T-helper 2 cell (primary cell): ENCODE measurements at regions not wholly inside any gene's neighbourhood (a gene's known extent, or its start where the extent isn't known, plus 50 kb on each side); places are given as distances from the start of the nearest gene placed in this dataset.

Source experiments
- DNase-seq, 5 experiments: peaks; one replicate each; pipeline versions ENCODE4 v3.0.0 to v3.0.0-alpha.2; 2012 to 2022

DNA sequence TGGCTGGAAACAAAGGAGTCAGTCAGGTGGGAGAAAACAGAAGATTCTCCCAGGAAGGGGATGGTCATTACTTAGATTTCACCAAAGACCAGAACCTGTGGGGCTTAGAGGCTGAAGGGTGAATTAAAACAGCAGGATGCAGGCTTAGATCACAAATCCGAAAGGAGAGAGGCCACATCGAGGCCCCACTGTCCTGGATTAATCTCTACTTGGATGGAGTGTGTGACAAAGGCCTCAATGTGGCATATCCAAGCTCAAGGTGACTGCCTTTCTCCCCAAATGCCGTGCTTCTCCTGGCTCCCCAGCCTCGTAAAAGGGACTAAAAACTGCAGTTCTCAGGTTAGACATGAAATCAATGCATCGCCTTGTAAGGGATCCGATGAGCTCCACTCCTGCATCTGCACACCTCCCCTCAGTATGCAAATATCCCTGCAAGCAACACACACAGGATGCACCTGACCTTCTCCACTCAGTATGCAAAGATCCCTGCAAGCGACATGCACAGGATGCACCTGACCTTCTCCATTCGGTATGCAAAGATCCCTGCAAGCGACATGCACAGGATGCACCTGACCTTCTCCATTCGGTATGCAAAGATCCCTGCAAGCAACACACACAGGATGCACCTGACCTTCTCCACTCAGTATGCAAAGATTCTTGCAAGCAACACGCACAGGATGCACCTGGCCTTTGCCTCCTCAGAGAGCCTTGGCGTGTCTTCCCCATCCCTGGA lies 447.4 kb downstream of the BRD1 start:
- no peak for DNase-seq

DNA sequence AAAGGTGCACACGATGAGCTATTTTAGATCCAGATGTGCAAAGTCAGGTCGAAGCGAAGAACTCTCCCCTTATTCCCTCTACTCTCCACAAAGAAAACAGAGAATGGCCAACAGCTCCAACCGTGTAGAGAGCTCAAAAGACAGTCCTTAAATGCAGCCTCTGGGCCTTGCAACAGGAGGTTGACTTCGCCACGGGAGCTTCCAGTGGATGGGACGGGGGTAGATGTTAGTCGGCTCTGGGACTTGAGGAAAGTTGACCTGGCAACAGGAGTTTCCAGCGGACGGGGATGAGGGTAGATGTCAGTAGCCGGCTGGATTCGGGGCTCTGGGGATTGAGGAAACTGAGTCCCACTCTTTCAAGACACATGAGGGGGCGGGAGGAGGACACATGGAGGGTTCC lies 450.4 kb downstream of the BRD1 start:
- DNase-seq, result no peak

DNA sequence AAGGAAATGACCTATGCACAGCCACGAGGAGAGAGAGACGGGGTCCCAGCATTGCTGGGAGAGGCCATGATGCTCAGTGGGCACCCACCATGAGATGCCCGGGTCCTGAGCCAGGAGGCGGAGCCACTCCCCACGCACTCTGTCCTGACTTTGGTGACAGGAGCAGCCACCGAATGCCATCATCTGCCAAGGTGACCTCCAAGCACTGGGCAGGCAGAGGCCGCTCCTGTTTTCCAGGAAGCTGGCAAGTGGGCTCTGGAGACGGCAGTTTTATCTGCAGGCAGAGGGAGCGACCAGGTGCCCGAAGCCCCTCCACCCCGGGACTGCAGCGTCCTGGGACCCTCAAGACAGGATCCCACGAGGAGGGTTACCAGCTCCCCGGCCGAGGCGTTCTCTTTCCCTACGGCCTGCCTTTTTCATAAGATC lies 453.9 kb downstream of the BRD1 start:
- no peak for DNase-seq

DNA sequence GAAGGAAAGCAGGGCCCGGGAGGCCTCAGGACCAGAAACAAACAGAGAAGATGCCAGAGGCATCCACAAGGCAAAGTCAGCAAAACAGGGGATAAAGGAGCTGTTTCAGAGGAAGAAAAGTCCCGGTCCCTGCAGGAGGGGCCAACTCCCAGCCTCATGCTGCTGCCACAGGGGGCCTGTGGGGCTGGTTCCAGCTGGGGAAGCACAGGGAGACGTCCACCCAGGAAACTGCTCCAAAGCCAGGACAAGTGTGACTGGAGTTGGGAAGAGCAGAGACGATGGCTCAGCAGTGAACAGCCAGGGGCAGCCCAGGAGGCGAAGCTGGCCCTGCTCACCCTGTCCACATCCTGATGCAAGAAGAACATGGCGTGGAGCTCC lies 454.4 kb downstream of the BRD1 start:
- DNase-seq, result no peak

DNA sequence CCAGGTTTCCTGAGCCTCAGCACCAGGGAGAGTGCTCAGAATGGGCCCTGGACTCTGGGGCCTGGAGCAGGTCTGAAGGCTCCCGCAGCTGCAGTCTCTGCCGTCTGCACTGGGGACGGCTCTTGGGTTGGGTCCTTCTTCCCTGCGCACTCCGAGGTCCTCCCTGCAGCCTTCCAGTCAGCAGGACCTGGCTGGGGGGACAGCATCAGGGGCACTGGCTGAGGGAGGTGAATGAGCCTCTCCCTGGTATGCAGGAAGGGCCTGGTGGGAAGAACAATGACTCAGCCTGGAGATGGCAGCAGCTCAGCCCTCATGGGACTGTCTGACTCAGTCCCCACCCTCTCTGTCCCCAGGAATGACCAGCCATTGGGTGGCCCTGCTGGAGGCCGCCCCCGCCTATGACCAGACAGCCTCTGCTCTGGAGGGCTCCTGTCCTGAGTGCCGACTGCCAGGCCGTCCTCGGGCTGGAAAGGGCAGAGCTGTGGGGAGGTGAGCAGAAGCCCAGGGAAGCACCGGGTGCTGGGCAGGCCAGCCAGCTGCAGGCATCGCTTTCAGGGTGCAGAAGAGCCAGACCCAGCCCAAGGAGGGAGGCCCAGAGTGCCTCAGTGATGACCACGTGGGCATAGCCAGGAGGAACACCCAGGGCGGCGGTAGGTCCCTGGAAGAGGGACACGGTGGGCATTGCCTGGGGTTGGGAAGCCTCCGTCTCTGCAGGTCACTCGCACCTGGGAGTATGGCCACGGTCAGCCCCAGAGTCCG lies 455.0 kb downstream of the BRD1 start:
- no peak for DNase-seq

DNA sequence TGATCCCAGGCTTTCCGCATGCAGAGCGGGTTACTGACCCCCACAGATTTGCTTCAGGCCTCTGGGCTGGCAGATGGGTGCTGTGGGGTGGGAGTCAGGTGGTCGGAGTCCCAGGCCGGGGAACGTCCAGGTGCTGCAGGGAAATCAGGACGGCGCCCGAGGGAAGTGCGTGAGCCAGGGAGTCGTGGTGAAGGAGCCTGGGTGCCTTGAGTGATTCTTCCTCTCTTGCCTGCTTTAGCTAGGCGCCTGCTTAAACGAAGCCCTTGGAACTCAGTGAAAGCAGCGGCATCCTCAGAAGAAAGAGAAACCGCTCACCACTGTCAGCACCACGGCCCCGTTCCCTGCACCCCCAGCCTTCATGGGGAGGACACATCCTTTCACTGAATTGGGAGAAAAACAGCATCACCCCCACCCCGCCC lies 455.6 kb downstream of the BRD1 start:
- no peak for DNase-seq

DNA sequence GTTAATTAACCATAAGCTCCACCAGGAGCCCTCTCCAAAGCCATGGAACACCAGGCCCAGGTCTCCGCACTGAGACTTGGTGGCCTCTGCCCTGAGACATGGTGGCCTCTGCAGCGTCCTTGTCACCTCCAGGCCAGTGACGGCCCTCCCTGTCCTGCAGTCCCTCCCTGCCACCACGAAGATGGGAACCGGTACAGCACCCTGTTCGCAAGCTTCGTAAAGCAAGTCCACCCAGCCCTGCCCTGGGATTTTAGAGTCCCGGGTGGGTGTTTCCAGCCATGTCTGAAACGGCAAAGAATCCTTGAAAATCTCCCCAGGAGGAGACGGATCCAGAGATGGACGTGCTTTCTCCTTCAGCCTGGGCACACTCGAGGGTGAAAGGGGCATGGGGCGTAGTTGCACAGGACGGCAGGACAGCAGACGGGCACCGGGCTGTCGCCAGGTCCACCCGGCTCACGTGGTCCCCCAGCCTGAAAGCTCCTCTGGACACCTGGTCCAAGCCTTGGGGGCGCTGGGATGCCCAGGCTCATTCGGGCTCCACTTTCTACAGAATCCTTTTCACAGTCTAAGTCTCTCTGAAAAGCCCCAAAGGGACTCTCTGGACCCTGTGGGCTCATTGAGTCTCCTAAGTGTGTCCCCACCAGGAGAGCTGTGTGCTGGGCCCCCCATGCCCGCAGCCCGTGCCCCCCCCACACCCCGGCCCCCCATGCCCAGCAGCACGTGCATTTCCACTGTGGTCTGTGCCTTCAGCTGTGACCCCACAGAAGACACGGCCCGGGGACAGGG lies 456.2 kb downstream of the BRD1 start:
- no peak for DNase-seq

DNA sequence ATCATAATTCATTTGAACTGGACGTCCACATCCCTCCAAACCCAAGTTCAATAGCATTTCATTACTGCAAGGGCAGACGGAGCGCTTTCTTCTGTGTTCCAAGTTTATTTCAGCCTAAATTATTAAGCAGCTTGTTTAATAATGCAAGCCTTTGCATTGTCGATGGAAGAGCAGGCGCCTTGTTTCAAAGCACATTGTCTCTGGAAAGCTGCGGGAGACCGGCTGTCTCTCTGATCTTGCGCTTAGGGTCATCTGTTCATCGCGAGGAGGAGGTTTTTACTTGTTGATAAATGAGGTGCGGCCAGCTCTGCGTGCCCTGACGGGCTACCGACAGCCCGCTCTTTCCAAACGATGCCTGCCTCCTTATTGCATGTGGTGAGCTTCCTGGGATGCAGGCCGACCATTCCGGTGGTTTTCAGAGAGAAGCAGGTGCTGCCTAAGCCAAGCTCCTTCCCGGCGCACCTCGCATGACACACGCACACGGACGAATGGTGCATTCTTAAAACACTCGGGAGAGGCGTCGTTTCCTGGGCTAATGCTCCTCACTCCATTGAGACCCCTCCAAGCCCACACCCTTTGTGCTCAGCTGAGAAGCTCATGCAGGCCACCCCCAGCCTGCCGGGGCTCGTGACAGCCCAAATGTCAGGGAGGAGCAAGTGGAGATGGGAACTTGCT lies 456.9 kb downstream of the BRD1 start:
- DNase-seq, result no peak

DNA sequence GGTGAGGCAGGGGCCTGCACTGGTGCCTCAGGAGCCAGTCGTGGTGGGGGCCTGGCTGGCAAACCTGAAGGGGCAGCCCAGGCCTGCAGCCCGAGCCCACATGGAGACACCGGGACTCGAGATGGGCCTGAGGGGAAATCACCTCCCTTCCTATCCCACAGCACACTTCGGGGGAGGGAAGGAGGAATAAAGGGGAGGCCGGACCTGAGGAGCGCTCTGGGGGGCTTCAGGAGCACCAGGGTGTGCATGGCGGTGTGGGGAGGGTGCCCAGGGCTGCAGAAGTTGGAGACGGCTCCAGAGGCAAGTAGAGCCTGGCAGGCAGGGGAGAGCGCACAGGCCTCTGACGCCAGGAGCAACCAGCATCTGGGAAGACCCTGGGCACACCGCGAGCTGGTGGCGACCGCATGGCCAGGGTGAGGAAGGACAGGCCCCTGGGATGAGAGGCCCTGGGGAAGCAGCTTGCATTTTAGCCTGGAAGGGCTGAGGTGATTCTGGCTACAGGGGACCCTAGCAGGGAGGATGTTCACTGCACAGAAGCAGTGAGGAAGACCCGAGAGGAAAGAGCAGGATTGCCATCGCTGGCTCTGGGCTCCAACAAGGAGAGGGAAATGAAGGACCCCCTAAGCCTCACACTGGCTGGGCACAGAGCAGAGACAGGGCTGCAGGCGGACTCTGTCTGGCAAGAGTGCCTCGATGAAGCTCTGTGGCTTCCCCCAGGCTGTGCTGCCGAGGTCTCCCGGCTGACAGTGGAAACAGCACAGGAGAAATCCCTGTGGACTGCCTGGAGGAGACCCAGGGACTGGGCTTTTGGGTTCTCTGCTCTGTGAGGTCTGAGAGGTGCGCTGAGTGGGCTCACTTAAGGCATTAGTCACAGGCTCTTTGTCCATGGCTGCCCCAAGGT lies 457.7 kb downstream of the BRD1 start:
- DNase-seq, result no peak

DNA sequence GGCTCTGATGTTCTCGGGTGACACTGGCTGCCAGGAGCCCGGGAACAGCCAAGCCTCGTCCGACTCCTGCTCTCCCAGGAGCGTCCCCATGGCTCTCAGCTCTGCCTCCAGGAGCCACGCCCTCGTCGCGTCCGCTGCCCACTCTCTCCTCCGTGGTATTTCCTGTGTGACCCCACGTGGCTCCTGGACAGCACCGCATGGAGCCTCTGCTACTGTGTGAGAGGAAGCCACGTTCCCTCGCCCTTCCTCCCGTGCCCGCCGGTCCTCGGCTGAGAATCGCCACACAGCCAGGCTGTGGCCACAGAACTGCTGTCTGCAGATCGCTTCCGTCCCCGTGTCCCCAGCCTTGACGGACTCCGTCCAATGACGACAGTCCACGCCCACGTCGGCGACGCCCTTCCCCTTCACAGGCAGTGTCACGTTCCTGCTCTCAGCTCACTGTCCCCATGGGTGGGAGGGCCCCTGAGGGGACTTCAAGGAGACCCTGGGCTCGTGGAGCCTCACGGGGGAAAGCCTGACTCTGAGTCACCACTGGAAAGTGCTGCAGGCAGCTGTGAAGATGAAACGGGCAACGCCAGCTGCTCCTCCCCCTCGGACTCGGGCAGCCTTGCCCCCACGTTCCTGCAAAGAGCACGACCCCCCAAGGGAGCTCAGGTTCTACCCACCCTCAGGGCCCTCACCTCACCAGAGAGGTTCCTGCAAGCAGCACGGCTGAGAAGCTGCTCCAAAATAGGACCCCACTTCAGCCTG lies 458.5 kb downstream of the BRD1 start:
- DNase-seq, result no peak

DNA sequence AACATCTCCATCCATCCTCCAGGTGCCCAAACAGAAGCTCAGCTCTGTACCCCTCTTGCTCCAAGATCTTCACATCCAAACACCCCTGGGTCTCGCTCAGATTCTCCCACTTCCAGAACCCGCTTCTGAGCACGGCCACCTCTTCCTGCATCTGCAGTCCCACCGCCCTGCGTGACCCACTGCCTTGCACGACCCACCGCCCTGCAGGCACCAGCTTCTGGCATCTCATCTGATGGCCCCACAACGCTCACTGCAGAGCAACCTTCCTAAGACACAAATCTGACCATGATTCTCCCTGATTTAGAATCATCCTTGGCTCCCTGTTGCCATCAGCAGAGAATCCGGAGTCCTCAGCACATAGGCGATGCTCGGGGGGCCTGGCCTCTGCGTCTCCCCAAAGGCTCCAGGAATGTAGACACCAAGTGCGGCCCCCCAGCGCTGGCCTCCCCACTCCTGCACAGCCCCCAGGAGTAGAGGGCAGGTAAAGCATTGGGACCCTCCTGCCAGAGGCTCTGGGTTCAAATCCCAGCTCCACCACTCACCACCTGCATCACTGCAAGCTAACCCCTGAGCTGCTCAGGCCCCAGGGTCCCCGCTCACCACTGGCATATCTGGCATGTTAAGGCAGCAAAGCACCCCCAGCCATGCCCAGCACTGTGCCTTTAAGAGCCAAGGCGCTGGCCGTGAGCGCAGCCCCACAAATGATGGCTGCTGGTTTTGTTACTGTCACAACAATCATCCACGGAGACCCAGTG lies 459.3 kb downstream of the BRD1 start:
- no peak for DNase-seq

DNA sequence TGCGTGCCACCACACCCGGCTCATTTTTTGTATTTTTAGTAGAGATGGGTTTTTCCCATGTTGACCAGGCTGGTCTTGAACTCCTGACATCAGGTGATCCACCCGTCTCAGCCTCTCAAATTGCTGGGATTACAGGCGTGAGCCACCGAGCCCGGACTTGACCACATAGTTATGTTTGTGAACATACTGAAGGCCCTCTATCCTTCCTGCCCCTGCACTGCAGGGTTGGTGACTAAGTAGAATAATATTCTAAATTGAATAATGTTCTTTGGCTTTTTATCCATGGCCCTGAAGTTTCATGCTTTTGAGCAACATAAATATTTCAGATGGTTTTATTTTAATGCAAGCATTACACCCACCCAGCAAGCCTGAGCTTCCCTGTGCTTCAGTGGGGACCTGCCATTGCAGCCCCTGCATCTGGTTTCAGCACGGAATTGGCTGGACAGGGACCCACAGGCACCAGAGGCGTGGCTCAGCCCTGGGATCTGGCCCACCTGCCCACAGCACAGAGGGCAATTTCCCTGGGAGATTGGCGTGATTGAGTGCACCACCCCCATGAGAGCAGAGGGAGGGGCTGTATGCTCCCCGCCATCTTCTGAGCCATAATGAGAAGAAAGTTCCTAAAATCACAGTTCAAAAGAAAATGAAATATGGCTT lies 460.5 kb downstream of the BRD1 start:
- no peak for DNase-seq

DNA sequence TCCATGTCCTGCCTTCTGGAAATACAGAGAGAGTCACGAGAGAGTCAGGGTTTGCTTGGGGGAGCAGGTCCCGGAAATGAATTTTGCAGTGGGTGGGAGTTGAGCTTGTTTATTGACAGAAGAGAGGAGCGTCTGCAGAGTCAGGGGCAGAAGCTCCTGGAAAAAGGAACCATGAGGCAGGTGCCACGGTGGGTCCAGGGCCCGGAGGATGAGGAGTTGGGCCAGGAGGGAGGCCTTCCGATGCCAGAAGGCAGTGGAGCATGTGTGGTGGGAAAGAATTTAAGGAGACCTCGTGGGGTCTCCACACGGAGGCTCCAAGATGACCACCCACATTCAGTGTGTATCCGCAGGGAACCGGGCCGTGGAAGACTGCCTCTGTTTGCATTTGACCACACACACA lies 461.2 kb downstream of the BRD1 start:
- DNase-seq, result no peak

DNA sequence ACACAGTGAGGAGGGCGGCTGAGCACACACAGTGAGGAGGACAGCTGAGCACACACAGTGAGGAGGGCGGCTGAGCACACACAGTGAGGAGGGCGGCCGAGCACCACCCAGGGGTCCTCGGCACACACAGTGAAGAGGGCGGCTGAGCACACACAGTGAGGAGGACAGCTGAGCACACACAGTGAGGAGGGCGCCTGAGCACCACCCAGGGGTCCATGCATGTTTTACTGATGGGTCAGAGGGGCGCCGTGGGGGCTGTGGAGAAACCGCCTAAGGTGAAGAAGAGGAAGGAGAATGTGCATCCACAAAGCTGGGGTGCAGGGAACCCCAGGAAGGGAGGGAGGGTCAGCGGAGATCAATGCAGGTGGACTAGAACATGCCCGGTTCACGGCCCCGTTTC lies 461.8 kb downstream of the BRD1 start:
- DNase-seq, result no peak

DNA sequence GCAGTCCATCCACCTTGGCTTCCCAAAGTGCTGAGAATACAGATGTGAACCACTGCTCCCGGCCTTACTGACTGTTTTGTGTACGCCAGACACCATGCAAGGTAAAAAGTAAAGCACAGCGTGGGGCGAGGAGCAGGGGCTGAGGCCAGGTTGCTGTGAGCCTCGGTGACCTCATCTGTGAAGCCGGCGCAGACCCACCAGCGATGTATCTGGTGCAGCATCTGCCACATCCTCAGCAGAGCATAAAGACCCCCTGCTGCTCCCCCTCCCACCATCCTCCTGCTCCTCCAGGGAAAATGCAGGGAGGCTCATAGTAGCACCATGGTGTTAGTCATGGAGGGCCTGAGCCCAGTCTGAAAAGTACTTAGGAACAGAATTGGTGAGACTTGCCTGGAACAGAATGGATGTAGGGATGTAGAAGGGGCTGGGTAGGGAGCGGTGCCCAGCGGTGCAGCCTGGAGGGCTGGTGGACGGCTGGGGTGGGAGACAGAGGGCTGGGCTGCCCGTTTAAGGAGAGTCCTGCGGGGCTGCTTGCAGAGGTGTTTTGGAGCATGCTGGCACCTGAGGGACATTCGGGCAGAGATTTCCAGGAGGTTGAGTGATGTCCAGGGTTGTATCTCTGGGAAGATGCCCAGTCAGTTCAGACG lies 462.4 kb downstream of the BRD1 start:
- no peak for DNase-seq

DNA sequence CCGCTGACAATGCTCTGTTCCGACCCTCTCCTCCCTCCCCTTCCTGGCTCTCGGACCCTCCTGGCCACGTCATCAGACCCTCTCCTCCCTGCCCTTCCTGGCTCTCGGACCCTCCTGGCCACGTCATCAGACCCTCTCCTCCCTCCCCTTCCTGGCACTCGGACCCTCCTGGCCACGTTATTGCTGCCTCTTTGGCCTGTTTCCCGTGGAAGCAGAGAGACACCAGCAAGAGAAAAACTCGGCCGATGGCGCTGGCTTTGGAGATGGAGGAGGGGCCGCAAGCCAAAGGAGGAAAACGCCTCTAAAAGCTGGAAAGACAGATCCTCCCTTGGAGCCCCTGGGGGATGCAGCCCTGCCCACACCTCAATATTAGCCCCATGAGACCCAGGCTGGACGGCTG lies 463.3 kb downstream of the BRD1 start:
- no peak for DNase-seq

DNA sequence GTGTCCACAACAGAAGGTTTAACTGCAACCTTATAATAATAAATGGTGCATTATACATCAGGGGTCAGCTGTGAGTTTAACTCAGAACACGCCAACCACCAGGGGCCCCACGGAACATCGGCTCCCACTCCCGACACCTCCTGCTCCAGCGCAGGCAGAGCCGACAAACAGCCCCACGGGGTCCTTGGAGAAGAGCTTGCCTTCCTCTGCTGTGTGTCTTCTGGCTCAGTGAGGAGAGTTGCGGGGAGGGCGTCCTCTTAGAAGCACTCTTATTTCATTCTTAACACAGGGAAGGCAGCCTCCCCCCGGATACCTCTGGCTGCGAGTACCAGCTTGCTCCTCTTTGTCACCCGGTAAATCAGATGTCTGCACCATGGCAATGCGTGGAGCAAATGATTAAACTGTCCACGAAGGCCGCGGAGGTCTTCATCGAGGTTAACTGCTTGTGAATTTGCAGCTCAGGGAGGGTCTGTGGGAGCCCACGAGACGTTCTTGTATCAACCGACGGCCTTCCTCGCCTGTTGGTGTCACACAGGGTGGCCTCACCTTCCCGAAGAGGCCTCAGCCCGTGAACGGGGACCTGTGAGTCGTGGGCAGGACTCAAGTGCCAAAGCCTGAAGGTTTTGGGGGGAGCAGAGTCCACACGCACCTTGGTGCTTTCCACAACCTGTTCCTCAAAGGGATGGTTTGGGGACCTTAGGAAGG lies 464.0 kb downstream of the BRD1 start:
- DNase-seq, result no peak

DNA sequence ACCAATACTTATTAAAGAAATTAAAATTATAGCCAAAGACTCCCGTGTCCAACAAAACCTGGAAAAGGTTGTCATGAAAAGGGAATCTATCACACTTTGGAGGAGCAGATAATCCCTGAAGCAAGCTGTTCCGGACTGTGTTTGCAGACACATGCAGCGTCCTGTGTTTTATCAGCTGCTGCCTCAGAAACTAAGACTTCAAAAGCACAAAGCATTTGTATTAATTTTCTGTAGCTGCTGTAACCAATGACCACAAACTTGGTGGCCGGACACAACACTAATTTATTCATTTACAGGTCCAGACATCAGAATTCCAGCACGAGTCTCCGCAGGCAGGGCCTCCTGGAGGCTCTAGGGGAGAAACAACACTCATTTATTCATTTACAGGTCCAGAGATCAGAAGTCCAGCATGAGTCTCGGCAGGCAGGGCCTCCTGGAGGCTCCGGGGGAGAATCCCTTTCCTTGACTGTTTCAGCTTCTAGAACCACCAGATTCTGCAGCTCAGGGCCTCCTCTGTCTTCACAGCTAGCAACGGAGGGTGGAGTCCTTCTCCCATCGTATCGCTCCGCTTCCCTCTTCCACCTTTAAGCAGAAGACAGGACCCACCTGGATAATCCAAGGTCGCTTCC lies 465.3 kb downstream of the BRD1 start:
- DNase-seq, result no peak
